ENCODE measurements at regions not wholly inside any gene's neighbourhood (a gene's known extent, or its start where the extent isn't known, plus 50 kb on each side); places are given as distances from the start of the nearest gene placed in this dataset.

DNA sequence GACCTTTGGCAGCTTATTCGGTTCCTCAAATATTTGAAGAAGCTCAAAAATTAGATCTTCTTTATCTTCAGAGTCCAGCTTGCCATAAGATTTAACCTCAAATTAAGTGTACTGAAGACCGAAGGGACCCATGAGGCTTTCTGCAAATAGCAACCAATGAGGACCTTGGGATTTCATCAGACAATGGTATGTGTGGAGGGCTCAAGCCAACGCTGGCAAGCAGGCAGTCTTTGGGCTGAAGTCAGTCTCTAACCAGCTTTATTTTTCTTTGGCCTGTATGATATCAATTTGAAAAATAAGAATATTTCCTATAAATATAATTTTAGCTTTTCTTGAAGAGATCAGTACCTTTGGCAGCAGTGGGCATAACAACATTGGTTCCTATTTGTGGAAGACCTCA, 692.7 kb downstream of the MCTP2 start:
- no peak overlapping the region for H2AFZ ChIP-seq (ENCODE audit: low read length)
- no peak for DNase-seq
- no peak overlapping the region for H3K4me2 ChIP-seq (ENCODE audit: low read depth, low read length)
- H3F3A ChIP-seq (ENCODE audit: insufficient read depth, low read length), result no peaks in the 10 kb centered on the region
- H3K9me2 ChIP-seq (replicated peaks; ENCODE audit: insufficient read depth, low read length), result no peaks in the 10 kb centered on the region
- H3K27me3 ChIP-seq (replicated peaks; ENCODE audit: insufficient read depth, low read length), result no peaks in the 10 kb centered on the region
- H3K79me2 ChIP-seq (ENCODE audit: low read length), result no peaks in the 10 kb centered on the region
- H3K36me3 ChIP-seq (replicated peaks; ENCODE audit: insufficient read depth, low read length), result no peaks in the 10 kb centered on the region
- no peaks in the 10 kb centered on the region for H3K9me3 ChIP-seq (replicated peaks; ENCODE audit: insufficient read depth, low read length)
- no peaks in the 10 kb centered on the region for H3K4me1 ChIP-seq (ENCODE audit: low read length)
- H3K4me3 ChIP-seq (ENCODE audit: low read length), result no peak overlapping the region
- H3K9ac ChIP-seq (ENCODE audit: low read length), result no peak overlapping the region
- no peaks in the 10 kb centered on the region for H4K20me1 ChIP-seq (ENCODE audit: insufficient read depth, low read length)
- no peak overlapping the region for H3K27ac ChIP-seq (ENCODE audit: low read length)
- TF ChIP-seq EZH2 (optimal IDR thresholded peaks at IDR 0.05; ENCODE audit: low read depth, low read length) (no peak), EZH2phosphoT487 (IDR thresholded peaks at IDR 0.05; ENCODE audit: low read length) (no peak)
- TF ChIP-seq, protein P1, sequence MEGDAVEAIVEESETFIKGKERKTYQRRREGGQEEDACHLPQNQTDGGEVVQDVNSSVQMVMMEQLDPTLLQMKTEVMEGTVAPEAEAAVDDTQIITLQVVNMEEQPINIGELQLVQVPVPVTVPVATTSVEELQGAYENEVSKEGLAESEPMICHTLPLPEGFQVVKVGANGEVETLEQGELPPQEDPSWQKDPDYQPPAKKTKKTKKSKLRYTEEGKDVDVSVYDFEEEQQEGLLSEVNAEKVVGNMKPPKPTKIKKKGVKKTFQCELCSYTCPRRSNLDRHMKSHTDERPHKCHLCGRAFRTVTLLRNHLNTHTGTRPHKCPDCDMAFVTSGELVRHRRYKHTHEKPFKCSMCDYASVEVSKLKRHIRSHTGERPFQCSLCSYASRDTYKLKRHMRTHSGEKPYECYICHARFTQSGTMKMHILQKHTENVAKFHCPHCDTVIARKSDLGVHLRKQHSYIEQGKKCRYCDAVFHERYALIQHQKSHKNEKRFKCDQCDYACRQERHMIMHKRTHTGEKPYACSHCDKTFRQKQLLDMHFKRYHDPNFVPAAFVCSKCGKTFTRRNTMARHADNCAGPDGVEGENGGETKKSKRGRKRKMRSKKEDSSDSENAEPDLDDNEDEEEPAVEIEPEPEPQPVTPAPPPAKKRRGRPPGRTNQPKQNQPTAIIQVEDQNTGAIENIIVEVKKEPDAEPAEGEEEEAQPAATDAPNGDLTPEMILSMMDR (IDR thresholded peaks at IDR 0.05; ENCODE audit: low read length), result no peak

DNA sequence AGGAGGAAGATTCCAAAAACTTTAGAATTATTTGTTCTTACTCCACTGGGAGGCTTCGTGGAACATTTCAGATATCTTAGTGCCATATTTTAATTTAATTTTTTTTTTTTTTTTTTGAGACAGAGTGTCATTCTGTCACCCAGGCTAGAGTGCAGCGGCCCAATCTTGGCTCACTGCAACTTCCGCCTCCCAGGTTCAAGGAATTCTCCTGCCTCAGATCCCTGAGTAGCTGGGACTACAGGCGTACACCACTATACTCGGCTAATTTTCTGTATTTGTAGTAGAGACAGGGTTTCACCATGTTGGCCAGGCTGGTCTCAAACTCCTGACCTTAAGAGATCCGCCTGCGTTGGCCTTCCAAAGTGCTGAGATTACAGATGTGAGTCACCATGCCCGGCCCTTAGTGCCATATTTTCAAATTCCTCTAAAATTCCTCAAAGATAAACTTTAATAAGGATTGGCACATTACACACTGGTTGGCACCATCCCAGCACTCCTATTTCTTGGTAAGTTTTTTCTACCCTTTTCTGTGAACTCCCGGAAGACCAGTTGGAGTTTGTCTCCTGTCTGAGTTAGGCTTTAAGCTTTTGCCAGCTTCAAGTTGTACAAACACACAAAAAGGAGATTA, 693.7 kb downstream of the MCTP2 start:
- no peak overlapping the region for H2AFZ ChIP-seq (ENCODE audit: low read length)
- no peaks in the 10 kb centered on the region for H3K4me1 ChIP-seq (ENCODE audit: low read length)
- no peaks in the 10 kb centered on the region for H3K9me3 ChIP-seq (replicated peaks; ENCODE audit: insufficient read depth, low read length)
- no peaks in the 10 kb centered on the region for H4K20me1 ChIP-seq (ENCODE audit: insufficient read depth, low read length)
- H3K9ac ChIP-seq (ENCODE audit: low read length), result no peak overlapping the region
- no peaks in the 10 kb centered on the region for H3K9me2 ChIP-seq (replicated peaks; ENCODE audit: insufficient read depth, low read length)
- H3K4me3 ChIP-seq (ENCODE audit: low read length), result no peak overlapping the region
- no peaks in the 10 kb centered on the region for H3K27me3 ChIP-seq (replicated peaks; ENCODE audit: insufficient read depth, low read length)
- no peak for DNase-seq
- no peak overlapping the region for H3K27ac ChIP-seq (ENCODE audit: low read length)
- no peaks in the 10 kb centered on the region for H3F3A ChIP-seq (ENCODE audit: insufficient read depth, low read length)
- H3K36me3 ChIP-seq (replicated peaks; ENCODE audit: insufficient read depth, low read length), result no peaks in the 10 kb centered on the region
- TF ChIP-seq EZH2 (optimal IDR thresholded peaks at IDR 0.05; ENCODE audit: low read depth, low read length) (no peak), EZH2phosphoT487 (IDR thresholded peaks at IDR 0.05; ENCODE audit: low read length) (no peak)
- TF ChIP-seq, protein P1 (IDR thresholded peaks at IDR 0.05; ENCODE audit: low read length), result no peak
- no peak overlapping the region for H3K4me2 ChIP-seq (ENCODE audit: low read depth, low read length)
- no peaks in the 10 kb centered on the region for H3K79me2 ChIP-seq (ENCODE audit: low read length)

DNA sequence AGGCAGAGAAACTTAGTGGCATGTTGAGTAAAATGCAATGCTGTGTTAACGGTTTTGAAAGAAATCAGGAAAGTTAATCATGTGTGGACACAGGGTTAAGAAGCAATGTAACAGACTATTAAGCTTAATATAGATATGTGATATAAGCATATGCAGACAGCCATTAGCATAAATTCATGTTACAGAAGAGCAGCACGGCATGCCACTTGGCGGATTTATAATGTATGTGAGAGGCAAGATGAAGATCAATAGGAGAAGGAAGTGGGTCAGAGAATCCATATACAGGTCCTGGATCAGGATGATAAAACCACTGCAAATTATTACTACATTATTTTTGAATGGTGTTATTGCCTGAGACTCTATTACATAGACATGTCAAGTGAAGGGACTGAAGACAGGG, 694.3 kb downstream of the MCTP2 start:
- no peaks in the 10 kb centered on the region for H3K9me3 ChIP-seq (replicated peaks; ENCODE audit: insufficient read depth, low read length)
- H4K20me1 ChIP-seq (ENCODE audit: insufficient read depth, low read length), result no peaks in the 10 kb centered on the region
- DNase-seq, result no peak
- H3K27me3 ChIP-seq (replicated peaks; ENCODE audit: insufficient read depth, low read length), result no peaks in the 10 kb centered on the region
- TF ChIP-seq, protein P1 (IDR thresholded peaks at IDR 0.05; ENCODE audit: low read length), result no peak
- TF ChIP-seq EZH2 (optimal IDR thresholded peaks at IDR 0.05; ENCODE audit: low read depth, low read length) (no peak), EZH2phosphoT487 (IDR thresholded peaks at IDR 0.05; ENCODE audit: low read length) (no peak)
- H3K79me2 ChIP-seq (ENCODE audit: low read length), result no peaks in the 10 kb centered on the region
- no peaks in the 10 kb centered on the region for H3F3A ChIP-seq (ENCODE audit: insufficient read depth, low read length)
- H3K4me3 ChIP-seq (ENCODE audit: low read length), result no peak overlapping the region
- H2AFZ ChIP-seq (ENCODE audit: low read length), result no peak overlapping the region
- no peaks in the 10 kb centered on the region for H3K9me2 ChIP-seq (replicated peaks; ENCODE audit: insufficient read depth, low read length)
- no peaks in the 10 kb centered on the region for H3K36me3 ChIP-seq (replicated peaks; ENCODE audit: insufficient read depth, low read length)
- no peak overlapping the region for H3K4me2 ChIP-seq (ENCODE audit: low read depth, low read length)
- no peaks in the 10 kb centered on the region for H3K4me1 ChIP-seq (ENCODE audit: low read length)
- no peak overlapping the region for H3K27ac ChIP-seq (ENCODE audit: low read length)
- H3K9ac ChIP-seq (ENCODE audit: low read length), result no peak overlapping the region

Measured in MM.1S (cell line).